ENCODE measurements at regions not wholly inside any gene's neighbourhood (a gene's known extent, or its start where the extent isn't known, plus 50 kb on each side); places are given as distances from the start of the nearest gene placed in this dataset.

DNA sequence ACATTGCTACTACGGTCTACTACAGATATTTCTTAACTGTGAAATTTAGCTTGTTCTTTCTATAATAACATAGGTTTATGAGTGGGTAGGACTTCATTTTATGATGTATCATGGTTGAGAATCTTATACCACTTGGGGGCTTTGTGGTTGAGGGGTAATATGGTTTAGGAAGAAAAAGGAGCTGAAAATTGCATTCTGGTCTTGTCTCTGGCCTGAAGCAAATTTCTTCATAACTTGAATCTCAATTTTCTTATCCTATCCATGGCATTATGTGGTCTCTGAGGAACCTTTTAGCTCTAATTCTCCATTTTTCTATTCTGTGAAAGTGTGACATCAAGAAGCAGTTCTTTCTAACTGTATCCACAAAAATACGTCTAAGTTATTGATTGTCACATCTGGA lies 341.0 kb downstream of the SOX2 start:
- DNase-seq (ENCODE audit: low read depth in 1 of 2, low spot score in 1 of 2): no peak

GRCh38 chr3:182058488-182058887 lies 346.8 kb downstream of the SOX2 start:
- no peak for DNase-seq (ENCODE audit: low read depth in 1 of 2, low spot score in 1 of 2)

GRCh38 chr3:182063742-182064141 lies 352.0 kb downstream of the SOX2 start:
- DNase-seq (ENCODE audit: low read depth in 1 of 2, low spot score in 1 of 2): no peak

DNA sequence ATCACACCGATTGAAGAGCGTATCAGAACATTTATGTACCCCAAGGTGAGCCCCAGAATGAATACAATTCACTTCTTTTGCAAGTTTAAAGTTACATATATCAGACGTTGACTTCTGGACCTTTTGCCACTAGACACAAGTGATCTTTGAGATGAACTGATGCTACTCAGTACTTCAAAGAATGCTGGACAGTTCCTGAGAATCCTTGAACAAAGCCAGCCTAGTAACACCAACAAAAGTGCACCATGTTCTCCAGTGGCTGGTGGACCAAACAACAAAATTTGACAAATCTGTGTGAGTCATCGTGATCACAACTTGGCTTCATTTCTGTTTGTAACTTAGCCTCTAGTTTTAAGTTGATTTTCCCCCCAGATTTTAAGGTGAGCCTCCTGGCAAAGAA lies 355.7 kb downstream of the SOX2 start:
- no peak for DNase-seq (ENCODE audit: low read depth in 1 of 2, low spot score in 1 of 2)

- DNase-seq (ENCODE audit: low read depth in 1 of 2, low spot score in 1 of 2): no peak
These were observed 366.6 kb downstream of the SOX2 start for GRCh38 chr3:182078316-182078715.

DNA sequence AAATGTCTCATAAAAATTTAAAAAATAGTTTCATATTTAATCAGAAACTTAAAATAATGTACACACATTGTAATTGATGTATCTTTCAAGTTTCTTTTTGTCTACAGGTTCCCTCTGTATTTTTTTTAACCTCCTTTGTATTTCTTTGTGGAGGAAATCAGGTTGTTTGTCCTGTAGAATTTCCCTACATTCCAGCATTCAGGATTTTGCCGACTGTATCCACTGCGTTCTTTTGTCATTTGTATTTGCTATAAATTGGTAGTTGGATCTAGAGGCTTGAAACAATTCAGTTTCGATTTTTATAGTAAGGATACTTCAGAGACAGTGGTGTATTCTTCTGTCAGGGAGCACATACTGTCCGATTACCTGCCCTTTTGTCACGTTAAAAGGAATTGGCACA lies 367.2 kb downstream of the SOX2 start:
- DNase-seq (ENCODE audit: low read depth in 1 of 2, low spot score in 1 of 2): no peak

DNA sequence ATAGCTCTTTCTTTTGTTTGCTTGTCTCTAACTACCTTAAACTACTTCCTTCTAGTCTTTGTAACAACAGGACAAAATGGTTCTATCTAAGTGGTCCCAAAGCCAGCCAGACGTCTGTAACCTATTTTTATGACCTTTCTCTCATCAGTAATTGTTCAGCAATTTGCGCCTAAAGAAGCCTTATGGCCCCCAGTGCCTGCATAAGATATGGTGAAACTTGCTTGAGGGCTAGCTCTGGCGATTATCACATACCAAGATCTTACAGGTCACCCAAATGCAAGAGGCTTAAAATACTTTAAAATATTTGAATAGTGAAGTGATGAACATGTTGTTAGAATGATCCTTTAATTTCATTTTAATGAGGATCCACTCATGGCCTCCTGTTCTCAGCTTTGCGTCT lies 369.4 kb downstream of the SOX2 start:
- no peak for DNase-seq (ENCODE audit: low read depth in 1 of 2, low spot score in 1 of 2)

- no peak for DNase-seq (ENCODE audit: low read depth in 1 of 2, low spot score in 1 of 2)
These were observed 371.4 kb downstream of the SOX2 start for GRCh38 chr3:182083112-182083511.

DNA sequence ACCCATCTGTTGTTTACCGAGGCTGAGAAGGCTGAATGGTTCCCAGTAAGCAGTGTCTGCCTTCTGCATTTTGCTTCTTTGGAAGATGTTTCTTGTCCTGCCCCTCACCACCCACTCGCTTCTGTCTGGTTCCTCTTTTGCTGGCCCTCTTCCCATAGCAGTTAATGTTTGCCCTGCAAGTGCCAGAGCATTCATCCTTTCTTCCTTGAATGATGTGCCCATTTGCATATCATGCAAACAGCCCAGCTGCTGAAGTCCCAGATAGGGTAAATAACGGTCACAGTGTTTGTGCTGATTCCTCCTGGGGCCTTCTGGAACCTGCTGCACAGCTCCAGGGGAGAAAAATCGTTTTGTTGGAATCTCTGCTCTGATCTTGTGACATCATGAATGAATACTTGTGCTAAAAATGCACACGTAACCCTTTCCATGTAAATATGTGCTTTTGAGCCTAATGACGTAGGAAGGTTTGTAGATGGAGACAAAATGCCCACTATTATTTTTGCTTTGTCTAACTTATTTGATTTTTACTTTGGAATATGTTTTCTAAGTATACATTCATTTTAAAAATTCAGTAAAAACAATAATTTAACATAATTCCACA lies 381.0 kb downstream of the SOX2 start:
- no peak for DNase-seq (ENCODE audit: low read depth in 1 of 2, low spot score in 1 of 2)

DNA sequence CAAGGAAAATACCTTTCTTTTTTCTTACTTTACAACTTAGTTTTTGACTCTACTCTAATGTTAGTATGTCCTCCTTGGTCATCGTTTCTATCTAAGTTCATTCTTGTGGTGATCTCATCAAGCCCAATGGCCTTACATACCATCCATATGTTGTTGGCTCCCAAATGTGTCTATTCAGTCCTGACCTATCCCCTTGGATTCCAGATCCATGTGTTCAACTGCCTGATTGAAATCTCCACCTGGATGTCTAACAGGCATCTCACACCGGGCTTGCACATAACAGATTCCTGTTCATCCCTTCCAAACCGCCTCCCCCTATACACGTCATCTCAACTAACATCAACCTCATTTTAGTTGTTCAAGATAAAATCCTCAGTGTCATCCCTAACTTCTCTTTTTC lies 382.6 kb downstream of the SOX2 start:
- no peak for DNase-seq (ENCODE audit: low read depth in 1 of 2, low spot score in 1 of 2)

GRCh38 chr3:182104881-182105280 lies 393.2 kb downstream of the SOX2 start:
- DNase-seq (ENCODE audit: low read depth in 1 of 2, low spot score in 1 of 2): no peak

DNA sequence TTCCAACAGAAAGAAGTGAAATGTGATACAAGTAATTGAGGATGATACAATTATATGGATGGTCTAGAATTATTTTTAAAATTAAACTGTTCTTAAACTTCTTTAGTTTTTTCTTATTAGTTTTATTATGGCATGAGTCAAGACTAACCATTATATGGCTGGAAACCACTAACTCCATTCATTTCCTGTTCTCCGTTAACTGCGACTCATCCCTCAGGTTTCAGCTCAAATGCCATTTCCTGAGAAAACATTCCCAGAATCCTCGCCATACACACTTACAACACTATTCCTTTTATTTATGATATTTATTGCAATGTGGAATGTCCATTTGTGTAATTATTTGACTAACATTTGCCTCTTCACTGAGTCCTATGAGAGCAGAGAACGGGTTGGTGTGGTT lies 394.1 kb downstream of the SOX2 start:
- DNase-seq (ENCODE audit: low read depth in 1 of 2, low spot score in 1 of 2): no peak

DNA sequence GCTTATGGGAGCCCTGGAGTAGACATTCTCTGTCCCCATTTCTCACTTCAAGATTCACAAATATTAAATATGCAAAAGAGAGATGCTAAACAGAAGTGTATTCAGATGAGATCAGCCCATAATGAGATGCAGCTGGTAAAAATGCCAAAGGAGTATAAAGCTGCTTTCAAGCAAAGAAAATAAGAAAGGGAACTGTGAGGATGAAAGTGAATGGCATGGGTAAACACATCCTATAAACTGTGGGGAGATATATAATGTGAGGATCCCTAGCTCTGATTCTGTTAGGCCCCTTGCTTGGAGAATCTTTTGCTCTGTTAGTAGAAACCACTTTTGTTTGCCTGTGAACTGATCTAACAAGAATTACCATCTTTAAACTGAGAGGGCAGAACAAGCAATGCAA lies 396.6 kb downstream of the SOX2 start:
- no peak for DNase-seq (ENCODE audit: low read depth in 1 of 2, low spot score in 1 of 2)

GRCh38 chr3:182111967-182112366 lies 400.2 kb downstream of the SOX2 start:
- DNase-seq (ENCODE audit: low read depth in 1 of 2, low spot score in 1 of 2): no peak

- no peak for DNase-seq (ENCODE audit: low read depth in 1 of 2, low spot score in 1 of 2)
These were observed 403.7 kb downstream of the SOX2 start for GRCh38 chr3:182115328-182116015.

DNA sequence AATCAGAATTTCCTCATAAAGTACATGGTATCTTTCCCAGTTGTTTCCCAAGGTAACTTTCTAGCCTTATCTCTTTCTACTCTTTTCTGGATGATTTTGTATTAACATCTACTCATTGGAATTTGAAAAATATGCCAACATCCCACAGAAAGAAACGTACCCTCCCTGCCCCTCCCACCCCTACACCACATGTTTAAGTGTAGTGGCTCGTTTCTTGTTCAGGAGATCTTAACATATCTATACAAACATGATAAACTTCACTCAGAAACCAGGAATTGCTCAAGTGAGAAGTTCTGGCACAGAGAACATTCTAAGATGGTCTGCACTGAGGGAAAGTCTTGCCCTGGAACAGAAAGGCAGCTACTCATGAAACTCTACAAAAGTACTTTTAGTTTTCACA lies 404.7 kb downstream of the SOX2 start:
- DNase-seq (ENCODE audit: low read depth in 1 of 2, low spot score in 1 of 2): no peak

GRCh38 chr3:182117131-182117530 lies 405.4 kb downstream of the SOX2 start:
- no peak for DNase-seq (ENCODE audit: low read depth in 1 of 2, low spot score in 1 of 2)

- no peak for DNase-seq (ENCODE audit: low read depth in 1 of 2, low spot score in 1 of 2)
These were observed 405.9 kb downstream of the SOX2 start for GRCh38 chr3:182117583-182117982.

DNA sequence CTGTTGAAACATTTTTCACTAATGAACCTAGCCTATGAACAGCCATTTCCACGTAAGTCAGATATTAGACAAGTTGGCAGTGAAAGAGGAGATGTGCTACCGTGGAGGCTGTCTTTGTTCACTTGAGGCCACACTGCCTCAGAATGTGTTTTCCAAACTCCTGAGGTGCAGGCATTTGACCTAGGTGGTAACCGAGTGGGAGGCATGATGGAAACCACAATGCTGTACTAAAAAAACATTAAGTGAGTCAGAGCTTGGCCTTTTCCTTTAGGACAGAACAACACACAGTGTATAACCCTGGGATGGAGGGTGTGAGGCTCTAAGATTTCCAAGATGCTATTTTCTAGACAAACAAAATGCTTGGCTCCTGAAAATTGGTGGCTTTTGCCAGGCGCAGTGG lies 406.3 kb downstream of the SOX2 start:
- no peak for DNase-seq (ENCODE audit: low read depth in 1 of 2, low spot score in 1 of 2)

- DNase-seq (ENCODE audit: low read depth in 1 of 2, low spot score in 1 of 2): no peak
These were observed 409.7 kb downstream of the SOX2 start for GRCh38 chr3:182121401-182121800.

- no peak for DNase-seq (ENCODE audit: low read depth in 1 of 2, low spot score in 1 of 2)
These were observed 411.1 kb downstream of the SOX2 start for GRCh38 chr3:182122779-182123178.

GRCh38 chr3:182124187-182124586 lies 412.5 kb downstream of the SOX2 start:
- no peak for DNase-seq (ENCODE audit: low read depth in 1 of 2, low spot score in 1 of 2)

- no peak for DNase-seq (ENCODE audit: low read depth in 1 of 2, low spot score in 1 of 2)
These were observed 413.0 kb downstream of the SOX2 start for GRCh38 chr3:182124716-182125115.

Data from activated CD4-positive, alpha-beta T cell treated with anti-CD3 and anti-CD28 coated beads, Interleukin-2, amount 50 U/mL, for 24 hours (primary cell).